Body of pancreas (tissue), 4 donors: ENCODE measurements at regions not wholly inside any gene's neighbourhood (a gene's known extent, or its start where the extent isn't known, plus 50 kb on each side); places are given as distances from the start of the nearest gene placed in this dataset.

Experiments used
- POLR2A ChIP-seq, 3 donors: fragments of 450-650 bp; IDR thresholded peaks; one replicate each; pipeline ENCODE4 v1.6.1; 2016; ENCODE audit warnings: antibody characterized with exemption in 3 of 3, mild to moderate bottlenecking in 2 of 3
- TF ChIP-seq, protein P1 (sequence below), 7 experiments: fragments of 450-650 bp in 4 of 7; fragments of 200-600 bp in 3 of 7; sonication (generic) in 3 of 7; IDR thresholded peaks; one replicate each; pipeline ENCODE4 v1.5.1; 2016 to 2019; ENCODE audit warnings: antibody characterized with exemption in 7 of 7

DNA sequence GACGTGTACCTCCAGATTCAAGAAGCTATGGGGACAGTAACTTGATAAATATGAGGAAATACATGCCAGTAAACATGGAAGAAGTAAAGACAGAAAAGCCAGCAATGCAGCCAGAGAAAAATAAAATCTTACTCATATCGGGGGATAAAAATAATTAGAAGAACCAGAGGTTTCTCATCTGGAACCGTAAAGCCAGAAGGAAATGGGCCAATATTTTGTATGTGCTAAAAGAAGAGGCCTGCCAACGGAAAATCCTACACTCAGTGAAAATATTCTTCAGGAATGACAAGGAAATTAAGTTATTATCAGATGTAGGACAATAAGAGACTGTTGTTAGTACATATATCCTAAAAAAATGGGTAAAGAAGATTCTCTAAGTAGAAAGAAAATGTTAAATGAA lies 401.2 kb downstream of the CDC14C start:
- no peak for TF ChIP-seq POLR2A (IDR thresholded peaks at IDR 0.05)
- TF ChIP-seq, protein P1, sequence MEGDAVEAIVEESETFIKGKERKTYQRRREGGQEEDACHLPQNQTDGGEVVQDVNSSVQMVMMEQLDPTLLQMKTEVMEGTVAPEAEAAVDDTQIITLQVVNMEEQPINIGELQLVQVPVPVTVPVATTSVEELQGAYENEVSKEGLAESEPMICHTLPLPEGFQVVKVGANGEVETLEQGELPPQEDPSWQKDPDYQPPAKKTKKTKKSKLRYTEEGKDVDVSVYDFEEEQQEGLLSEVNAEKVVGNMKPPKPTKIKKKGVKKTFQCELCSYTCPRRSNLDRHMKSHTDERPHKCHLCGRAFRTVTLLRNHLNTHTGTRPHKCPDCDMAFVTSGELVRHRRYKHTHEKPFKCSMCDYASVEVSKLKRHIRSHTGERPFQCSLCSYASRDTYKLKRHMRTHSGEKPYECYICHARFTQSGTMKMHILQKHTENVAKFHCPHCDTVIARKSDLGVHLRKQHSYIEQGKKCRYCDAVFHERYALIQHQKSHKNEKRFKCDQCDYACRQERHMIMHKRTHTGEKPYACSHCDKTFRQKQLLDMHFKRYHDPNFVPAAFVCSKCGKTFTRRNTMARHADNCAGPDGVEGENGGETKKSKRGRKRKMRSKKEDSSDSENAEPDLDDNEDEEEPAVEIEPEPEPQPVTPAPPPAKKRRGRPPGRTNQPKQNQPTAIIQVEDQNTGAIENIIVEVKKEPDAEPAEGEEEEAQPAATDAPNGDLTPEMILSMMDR (IDR thresholded peaks at IDR 0.05): no peak
